NOMO-1 (cell line): ENCODE measurements at regions not wholly inside any gene's neighbourhood (a gene's known extent, or its start where the extent isn't known, plus 50 kb on each side); places are given as distances from the start of the nearest gene placed in this dataset.
A peak's percentile ranks its signal among the peaks of the same experiment; 100 is the strongest.

Experiments
- DNase-seq, 2 experiments: peaks; one replicate each; lab custom pipeline; 2025; ENCODE audit not compliant: unreplicated experiment in 2 of 2; lab: John Stamatoyannopoulos, UW

DNA sequence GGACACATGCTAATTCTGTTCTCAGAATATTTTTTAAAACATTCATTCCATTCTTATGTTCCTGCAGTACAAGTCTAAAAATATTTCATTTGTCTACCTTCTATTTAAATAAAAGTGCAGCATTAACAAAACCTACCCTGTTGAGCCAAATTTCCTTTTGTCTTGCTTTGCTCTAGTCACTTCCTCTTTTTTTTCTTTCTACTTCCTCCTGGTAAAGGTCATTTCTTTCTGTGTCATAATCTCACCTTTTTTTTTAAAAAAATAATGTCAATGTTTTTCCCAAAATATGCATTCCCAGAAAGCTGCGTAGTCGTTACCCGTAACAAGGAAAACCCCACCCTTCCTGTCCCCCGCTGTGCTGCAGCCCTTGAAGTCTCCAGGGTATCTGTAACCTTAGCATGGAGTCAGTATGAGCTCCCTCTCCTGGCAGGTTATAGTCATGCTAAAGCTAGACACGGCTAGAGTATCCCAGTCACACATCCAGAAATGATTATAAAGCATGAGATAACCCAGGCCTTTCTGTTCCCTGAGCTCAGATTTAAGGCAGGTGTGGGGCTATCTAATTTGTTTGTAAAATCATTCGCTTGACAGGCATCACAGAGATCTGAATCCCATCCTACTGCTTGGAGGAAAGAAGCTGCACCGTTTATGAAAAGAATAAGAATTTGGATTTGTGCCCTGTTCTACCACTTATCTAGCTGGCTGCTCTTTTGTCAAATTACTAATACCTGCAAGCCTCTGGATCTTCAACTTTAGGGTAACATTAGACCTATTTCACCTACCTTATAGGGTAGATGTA is 51.1 kb upstream of the EED start:
- peak; percentile 67 to 85 for DNase-seq

GRCh38 chr11:86192519-86193257 is 51.9 kb upstream of the EED start:
- peak; percentile 11 to 48 for DNase-seq

DNA sequence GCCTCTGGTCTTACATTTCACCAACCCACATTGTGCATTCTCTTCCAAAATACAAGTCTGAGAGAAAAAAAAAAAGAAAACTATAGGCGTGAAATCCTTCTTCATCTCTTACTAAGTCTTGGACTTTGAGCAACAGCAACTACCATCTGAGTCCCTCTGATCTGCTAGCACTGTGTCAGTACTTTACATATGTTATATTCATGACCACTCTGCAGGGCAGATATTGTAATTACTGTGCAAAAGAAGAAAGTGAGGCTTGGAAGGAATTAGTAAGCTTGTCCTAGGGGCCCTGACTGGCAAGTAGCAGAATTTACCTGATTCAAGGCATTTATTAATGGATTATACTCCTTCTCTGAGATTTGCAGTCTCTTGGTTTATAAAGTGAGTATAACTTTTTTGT is 52.7 kb upstream of the EED start:
- no peak for DNase-seq

GRCh38 chr11:86187027-86187426 is 57.5 kb upstream of the EED start:
- DNase-seq, result no peak

- DNase-seq, result no peak
Measured at GRCh38 chr11:86186386-86186785, 58.2 kb upstream of the EED start.

DNA sequence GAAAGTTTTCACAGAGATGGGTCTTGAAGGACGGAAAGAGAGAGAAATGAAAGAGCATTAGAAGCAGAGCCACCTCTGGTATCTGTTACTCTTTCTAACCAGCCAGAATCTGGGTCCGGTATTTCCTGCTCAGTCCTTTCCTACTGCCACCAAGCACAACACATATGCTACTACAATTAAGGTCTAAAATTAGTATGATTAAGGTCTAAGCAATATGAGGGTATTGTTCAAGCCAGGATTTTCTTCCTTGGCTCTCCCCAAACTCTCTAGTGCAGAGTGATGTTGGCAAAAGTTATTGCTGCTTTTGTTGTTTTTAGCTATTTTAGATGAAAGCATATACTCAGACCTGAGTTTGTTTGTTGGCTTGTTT is 59.2 kb upstream of the EED start:
- no peak for DNase-seq

- DNase-seq, result no peak
Measured at GRCh38 chr11:86184728-86185380, 59.7 kb upstream of the EED start.

- no peak for DNase-seq
Measured at GRCh38 chr11:86183694-86184093, 60.9 kb upstream of the EED start.

DNA sequence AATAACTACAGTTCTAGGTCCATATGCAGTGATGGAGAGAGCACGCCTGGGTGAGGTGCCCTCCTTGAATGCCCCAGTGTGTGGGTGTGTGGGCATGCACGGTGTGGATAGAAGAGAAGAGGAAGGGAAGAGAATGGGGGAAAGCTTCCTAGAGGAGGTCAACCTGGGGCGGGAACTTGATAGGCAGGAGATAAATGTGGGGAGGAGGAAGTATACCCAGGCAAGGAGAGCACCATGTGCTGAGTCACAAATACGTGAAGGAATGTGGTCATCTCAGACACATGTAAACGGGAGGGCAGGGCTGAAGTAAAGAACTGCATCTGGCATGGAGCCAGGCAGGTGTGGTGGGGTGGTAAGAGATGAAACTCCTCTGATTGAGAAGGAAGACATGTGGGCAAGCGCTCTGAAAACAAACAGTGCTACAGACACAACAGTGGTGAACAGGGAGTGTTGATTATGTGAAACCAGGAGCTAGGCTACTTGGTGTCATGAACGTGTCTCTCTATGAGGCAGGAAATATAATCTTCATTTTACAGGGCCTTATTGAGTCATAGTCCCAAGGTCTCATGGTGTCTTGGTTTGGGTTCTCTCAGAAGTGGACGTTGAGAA is 61.5 kb upstream of the EED start:
- peak; percentile 22 to 57 for DNase-seq

- DNase-seq, result no peak
Measured at GRCh38 chr11:86181379-86181778, 63.2 kb upstream of the EED start.

- no peak for DNase-seq
Measured at GRCh38 chr11:86180851-86181250, 63.7 kb upstream of the EED start.

DNA sequence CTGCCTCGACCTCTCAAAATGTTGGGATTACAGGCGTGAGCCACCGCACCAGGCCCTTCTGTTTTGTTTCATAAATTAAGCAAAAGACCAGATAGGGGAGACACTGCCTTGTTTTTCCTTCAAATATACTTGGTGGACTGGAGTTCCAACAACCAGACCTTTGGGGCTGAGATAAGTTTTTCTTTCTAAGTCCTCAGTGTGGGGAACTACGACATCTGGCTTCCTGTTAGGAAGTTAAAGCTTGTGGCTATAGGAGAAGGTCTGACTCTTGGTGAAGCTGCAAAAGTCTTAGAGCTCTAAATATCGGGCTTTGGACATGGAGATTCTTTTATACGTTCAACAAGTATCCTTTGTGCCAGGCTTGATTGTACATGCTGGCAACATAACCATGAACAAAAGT is 64.1 kb upstream of the EED start:
- DNase-seq, result no peak

DNA sequence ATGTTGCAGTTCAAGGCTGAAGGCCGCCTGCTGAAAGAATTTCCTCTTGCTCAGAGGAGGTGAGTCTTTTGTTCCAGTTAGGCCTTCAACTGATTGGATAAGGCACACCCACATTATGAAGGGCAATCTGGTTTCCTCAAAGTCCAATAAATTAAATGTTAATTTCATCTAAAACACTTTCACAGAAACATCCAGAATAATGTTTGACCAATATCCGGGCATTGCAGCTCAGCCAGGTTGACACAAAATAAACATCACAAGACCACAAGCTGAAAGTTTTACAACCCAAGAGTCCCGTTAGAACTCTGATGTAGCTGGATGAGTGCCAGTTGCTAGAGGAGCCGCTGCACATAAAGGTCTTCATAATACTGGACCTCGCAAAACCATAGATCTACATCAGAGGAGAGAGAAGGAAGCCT is 64.9 kb upstream of the EED start:
- DNase-seq, result no peak

DNA sequence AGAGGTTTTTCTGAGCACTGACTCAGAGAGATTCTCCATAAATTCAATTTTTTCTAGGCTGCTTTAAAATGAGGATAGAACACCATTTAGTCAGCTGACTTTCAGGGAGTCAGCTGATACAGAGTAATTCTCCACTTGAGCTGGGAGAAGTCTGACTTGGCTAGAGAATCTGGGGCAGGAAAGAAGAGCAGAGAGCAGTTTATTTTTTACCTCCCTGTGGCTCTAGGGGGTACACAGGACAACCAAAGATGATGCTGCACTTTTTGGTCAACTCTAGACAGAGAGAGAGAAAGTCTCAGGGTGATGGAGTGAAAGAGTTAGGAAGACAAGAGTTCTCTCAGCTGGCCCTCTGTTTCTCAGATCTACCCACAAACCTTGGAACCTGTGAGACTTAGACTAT is 67.3 kb upstream of the EED start:
- no peak for DNase-seq

DNA sequence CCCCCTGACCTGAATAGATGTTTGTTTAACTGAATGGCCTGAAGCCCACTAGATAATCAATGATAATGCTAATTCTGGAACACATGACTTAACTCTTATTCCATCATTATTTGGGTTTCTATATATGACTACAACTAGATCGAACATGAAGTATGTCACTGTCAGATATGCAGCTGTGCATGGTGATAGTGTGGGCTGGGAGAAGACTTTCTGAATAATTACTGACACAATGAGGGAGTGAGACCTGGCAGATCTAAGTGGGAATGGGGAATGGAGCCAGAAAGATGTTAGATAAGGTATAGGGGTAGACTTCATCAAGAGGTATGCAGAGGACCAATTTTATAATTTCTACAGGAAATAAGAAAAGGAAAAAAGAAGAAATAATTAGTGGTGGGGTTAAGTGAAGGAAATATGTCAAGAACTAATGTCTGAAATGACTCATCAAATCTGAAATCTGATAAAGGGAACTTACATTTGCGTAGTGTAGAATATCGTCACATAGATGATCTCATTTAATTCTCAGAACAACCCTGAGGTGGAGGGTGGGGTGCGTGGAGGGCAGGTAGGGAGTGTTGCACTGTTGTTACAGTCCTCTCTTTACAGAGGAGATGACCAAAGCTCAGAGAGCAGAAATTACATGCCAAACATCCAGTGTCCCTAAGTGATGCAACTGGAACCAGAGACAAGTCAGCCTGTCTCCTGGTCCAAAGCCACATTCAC is 68.2 kb upstream of the EED start:
- peak; percentile 13 to 67 for DNase-seq

DNA sequence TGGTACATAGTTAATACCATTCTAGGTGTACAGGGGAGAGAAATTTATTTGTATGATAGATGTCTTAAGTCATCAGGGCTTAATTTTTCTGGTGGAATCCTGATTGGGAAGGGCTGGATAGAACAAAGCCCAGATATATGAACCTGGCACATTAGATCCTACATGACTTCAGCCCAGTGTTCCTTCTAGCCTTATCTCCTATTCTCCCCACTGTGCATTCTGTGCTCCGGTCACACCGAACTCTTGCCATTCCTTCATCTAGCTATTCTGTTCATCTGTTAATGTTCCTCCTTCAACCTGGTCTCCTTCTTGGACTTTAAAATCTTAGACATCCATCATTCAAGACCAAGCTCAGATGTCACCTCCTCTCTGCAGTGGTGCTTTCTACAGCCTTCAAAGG is 68.9 kb upstream of the EED start:
- DNase-seq, result no peak

DNA sequence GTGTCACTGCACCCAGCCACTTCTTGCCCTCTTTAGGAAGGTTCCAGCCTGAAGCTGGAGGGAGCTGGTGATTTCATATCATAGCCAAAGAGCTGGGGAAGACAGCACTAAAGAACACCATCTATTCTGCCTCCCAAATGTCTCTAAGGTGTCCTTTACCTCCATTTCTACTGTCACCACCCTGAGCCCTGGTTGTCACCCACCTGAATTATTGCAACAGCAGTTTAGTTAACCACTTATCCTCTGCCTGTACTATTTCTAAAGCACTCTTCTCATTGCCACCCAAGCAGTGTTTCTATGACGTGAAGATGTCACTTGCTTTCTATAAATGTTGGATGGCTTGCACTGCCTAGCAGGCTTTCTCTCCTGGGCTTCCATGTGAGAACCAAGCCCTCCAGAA is 69.4 kb upstream of the EED start:
- DNase-seq, result no peak

- no peak for DNase-seq
Measured at GRCh38 chr11:86174101-86175046, 70.2 kb upstream of the EED start.

DNA sequence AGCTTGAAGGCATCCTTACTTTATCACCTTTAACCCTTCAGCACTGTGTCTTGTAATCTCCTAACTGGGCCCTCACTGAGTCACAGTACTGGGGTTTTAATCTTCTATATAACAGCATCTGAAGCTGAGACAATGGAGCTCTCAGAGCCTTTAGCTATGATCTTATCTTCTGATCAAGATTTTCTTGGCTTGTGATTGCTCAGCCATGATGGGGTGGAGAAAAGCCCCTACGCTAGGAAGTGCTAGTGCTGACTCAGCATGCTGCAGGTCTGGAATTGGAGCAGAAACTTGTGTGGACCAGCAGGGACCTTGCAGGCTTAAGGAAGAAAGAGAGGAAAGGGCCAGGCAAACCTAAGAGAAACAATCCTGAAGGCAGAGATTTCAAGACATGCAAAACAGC is 71.7 kb upstream of the EED start:
- DNase-seq, result no peak

DNA sequence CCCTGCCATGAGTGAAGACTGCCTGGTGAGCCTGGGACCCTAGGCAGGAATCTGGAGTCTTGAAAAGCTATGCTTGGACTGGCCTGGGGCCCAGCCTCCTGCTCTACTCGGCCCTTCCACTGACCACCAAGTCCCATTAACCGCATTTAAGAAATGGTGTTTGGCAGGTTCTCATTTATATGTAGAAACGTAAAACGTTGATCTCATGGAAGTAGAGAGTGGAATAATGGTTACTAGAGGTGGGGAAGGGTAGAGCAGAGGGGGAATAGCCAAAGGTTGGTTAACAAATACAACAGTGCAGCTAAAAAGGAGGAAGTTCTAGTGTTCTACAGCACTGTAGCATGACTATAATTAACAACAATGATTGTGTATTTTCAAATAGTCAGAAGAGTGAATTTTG is 72.9 kb upstream of the EED start:
- peak in 1 of 2 experiments; percentile 61 for DNase-seq
